Stomach (tissue), 4 donors: ENCODE measurements at regions not wholly inside any gene's neighbourhood (a gene's known extent, or its start where the extent isn't known, plus 50 kb on each side); places are given as distances from the start of the nearest gene placed in this dataset.

Source experiments
- EP300 ChIP-seq: sonication (generic); formaldehyde crosslinking; IDR thresholded peaks from one replicate; pipeline ENCODE4 v1.6.1; 2017; ENCODE audit warnings: antibody characterized with exemption
- POLR2A ChIP-seq, 4 donors: fragments of 450-650 bp; IDR thresholded peaks; one replicate each; pipeline ENCODE4 v1.6.1; 2016; ENCODE audit warnings: antibody characterized with exemption in 4 of 4, control low read depth in 2 of 4, mild to moderate bottlenecking in 1 of 4, moderate library complexity in 1 of 4
- TF ChIP-seq, protein P1 (sequence below), 7 experiments: fragments of 450-650 bp in 4 of 7; fragments of 200-600 bp in 3 of 7; sonication (generic) in 3 of 7; IDR thresholded peaks; one replicate each; pipeline ENCODE4 v1.5.1; 2016 to 2019; ENCODE audit warnings: antibody characterized with exemption in 7 of 7, control low read depth in 2 of 7, mild to moderate bottlenecking in 1 of 7

- TF ChIP-seq EP300 (no peak), POLR2A (IDR thresholded peaks at IDR 0.05) (no peak)
- TF ChIP-seq, protein P1, sequence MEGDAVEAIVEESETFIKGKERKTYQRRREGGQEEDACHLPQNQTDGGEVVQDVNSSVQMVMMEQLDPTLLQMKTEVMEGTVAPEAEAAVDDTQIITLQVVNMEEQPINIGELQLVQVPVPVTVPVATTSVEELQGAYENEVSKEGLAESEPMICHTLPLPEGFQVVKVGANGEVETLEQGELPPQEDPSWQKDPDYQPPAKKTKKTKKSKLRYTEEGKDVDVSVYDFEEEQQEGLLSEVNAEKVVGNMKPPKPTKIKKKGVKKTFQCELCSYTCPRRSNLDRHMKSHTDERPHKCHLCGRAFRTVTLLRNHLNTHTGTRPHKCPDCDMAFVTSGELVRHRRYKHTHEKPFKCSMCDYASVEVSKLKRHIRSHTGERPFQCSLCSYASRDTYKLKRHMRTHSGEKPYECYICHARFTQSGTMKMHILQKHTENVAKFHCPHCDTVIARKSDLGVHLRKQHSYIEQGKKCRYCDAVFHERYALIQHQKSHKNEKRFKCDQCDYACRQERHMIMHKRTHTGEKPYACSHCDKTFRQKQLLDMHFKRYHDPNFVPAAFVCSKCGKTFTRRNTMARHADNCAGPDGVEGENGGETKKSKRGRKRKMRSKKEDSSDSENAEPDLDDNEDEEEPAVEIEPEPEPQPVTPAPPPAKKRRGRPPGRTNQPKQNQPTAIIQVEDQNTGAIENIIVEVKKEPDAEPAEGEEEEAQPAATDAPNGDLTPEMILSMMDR (IDR thresholded peaks at IDR 0.05) = no peak
These were observed 566.6 kb upstream of the NR5A2 start for GRCh38 chr1:199460933-199461332.
